ENCODE measurements at regions not wholly inside any gene's neighbourhood (a gene's known extent, or its start where the extent isn't known, plus 50 kb on each side); places are given as distances from the start of the nearest gene placed in this dataset.

- Histone ChIP-seq H3K9me3 (peaks cover 0 to 8% (median 0%) of the 10 kb centered on the region in 11 donors), H3K27me3 (no peaks in the 10 kb centered on the region), H3K4me3 (no peak overlapping the region), H3K4me1 (no peaks in the 10 kb centered on the region), H3K27ac (no peak overlapping the region), H3K36me3 (no peaks in the 10 kb centered on the region)
- TF ChIP-seq CTCF (IDR thresholded peaks at IDR 0.05), result no peak
- no peak for ATAC-seq
- WGBS, 2 donors, result 16 to 31% methylated on average over 1 of the region's 1 CpG
- intact Hi-C loops (cut with DNase I), result no loop called here
- no peak for DNase-seq
Measured at GRCh38 chr7:118969370-118969769, 744.9 kb downstream of the ANKRD7 start.

GRCh38 chr7:118971706-118972105, 747.2 kb downstream of the ANKRD7 start:
- no peak overlapping the region for H3K4me3 ChIP-seq
- no peak for TF ChIP-seq CTCF (IDR thresholded peaks at IDR 0.05)
- 90 to 96% methylated on average over 1 of the region's 1 CpG for WGBS, 2 donors
- DNase-seq (no peak), ATAC-seq (no peak)
- H3K27ac ChIP-seq, result no peak overlapping the region
- peaks cover 0 to 5% (median 0%) of the 10 kb centered on the region in 11 donors for H3K9me3 ChIP-seq
- H3K36me3 ChIP-seq, result no peaks in the 10 kb centered on the region
- H3K27me3 ChIP-seq, result no peaks in the 10 kb centered on the region
- no peaks in the 10 kb centered on the region for H3K4me1 ChIP-seq
- intact Hi-C loops (cut with DNase I), result no loop called here

DNA sequence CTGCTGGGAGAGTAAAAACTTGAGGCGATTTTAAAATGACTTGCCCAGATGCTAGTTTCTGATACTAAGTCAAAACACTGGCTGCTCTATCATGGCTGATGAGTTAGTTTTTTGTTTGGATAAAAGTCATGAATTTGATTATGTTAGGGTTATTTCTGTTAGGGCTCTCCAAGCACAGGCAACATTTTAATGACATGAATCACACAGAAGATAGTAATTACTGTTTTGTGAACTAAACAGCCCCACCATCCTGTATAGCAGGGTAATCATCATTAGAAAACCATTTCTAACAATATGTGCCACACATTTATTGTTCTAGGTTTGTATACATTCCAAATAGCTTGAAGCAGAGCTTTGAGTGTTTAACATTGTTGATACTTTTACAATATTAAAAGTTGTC, 750.3 kb downstream of the ANKRD7 start:
- TF ChIP-seq CTCF (IDR thresholded peaks at IDR 0.05), result no peak
- Histone ChIP-seq H3K36me3 (no peaks in the 10 kb centered on the region), H3K4me3 (no peak overlapping the region), H3K27me3 (no peaks in the 10 kb centered on the region), H3K9me3 (no peaks in the 10 kb centered on the region), H3K4me1 (no peaks in the 10 kb centered on the region), H3K27ac (no peak overlapping the region)
- intact Hi-C loops (cut with DNase I), result no loop called here
- no peak for ATAC-seq
- no peak for DNase-seq
- WGBS, 2 donors, result 67 to 83% methylated on average over 1 of the region's 1 CpG

GRCh38 chr7:118995350-118995749, 770.8 kb downstream of the ANKRD7 start:
- WGBS, 2 donors, result 62 to 64% methylated on average over 1 of the region's 1 CpG
- intact Hi-C loops (cut with DNase I), result no loop called here
- no peaks in the 10 kb centered on the region for H3K36me3 ChIP-seq
- no peaks in the 10 kb centered on the region for H3K27me3 ChIP-seq
- no peak for TF ChIP-seq CTCF (IDR thresholded peaks at IDR 0.05)
- H3K4me1 ChIP-seq, result no peaks in the 10 kb centered on the region
- no peak overlapping the region for H3K4me3 ChIP-seq
- ATAC-seq (no peak), DNase-seq (no peak)
- H3K9me3 ChIP-seq, result no peaks in the 10 kb centered on the region
- H3K27ac ChIP-seq, result no peak overlapping the region

DNA sequence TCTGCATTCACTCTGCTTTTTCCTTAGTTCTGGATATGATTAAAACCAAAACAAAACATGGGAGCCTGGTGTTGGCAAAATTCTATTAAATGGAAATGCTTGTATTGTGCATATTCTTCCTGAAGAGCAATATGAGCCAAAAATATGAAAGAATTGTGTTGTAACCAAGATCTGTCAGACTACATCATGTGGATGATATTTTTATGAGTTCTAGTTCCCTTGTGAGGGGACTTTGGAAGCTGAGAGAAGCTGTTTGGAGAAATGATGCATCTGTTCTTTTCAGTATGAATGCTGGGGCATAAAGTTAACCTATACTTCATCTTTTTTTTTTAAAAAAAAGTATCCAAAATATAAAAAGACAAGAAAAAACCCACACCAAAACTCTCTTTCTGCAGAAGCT, 782.7 kb downstream of the ANKRD7 start:
- no peaks in the 10 kb centered on the region for H3K4me1 ChIP-seq
- intact Hi-C loops (cut with DNase I), result no loop called here
- DNase-seq, result no peak
- H3K9me3 ChIP-seq, result no peaks in the 10 kb centered on the region
- H3K4me3 ChIP-seq, result no peak overlapping the region
- H3K27ac ChIP-seq, result no peak overlapping the region
- TF ChIP-seq CTCF (IDR thresholded peaks at IDR 0.05), result no peak
- H3K27me3 ChIP-seq, result no peaks in the 10 kb centered on the region
- no peaks in the 10 kb centered on the region for H3K36me3 ChIP-seq
- ATAC-seq, result no peak

All from heart right ventricle (tissue), 16 donors.